ENCODE measurements at regions not wholly inside any gene's neighbourhood (a gene's known extent, or its start where the extent isn't known, plus 50 kb on each side); places are given as distances from the start of the nearest gene placed in this dataset.

- TF ChIP-seq CTCF (IDR thresholded peaks at IDR 0.05) (no peak), POLR2A (IDR thresholded peaks at IDR 0.05) (no peak), EP300 (IDR thresholded peaks at IDR 0.05) (no peak)
Observed at GRCh38 chr5:86124333-86124732, 493.4 kb upstream of the COX7C start.
